KMS-11 (cell line): ENCODE measurements at regions not wholly inside any gene's neighbourhood (a gene's known extent, or its start where the extent isn't known, plus 50 kb on each side); places are given as distances from the start of the nearest gene placed in this dataset.

Experiments used
- H2AFZ ChIP-seq: fragments of 200-600 bp; sonication (generic); 2 replicates; pipeline ENCODE4 v1.6.1; 2016; ENCODE audit warnings: antibody characterized with exemption, mixed run types, low read depth
- H3K27ac ChIP-seq: fragments of 200-600 bp; sonication (generic); 2 replicates; pipeline ENCODE4 v1.6.1; 2016; ENCODE audit warnings: mild to moderate bottlenecking, mixed run types
- H3K27me3 ChIP-seq: fragments of 200-600 bp; sonication (generic); 2 replicates; pipeline ENCODE4 v1.6.1; 2017; ENCODE audit warnings: mild to moderate bottlenecking, low read depth, mixed run types, moderate library complexity; ENCODE audit not compliant: insufficient read depth
- H3K36me3 ChIP-seq: fragments of 200-600 bp; sonication (generic); 2 replicates; pipeline ENCODE4 v1.6.1; 2017; ENCODE audit warnings: mild to moderate bottlenecking, mixed run types; ENCODE audit not compliant: insufficient read depth
- H3K4me1 ChIP-seq: fragments of 200-600 bp; sonication (generic); 2 replicates; pipeline ENCODE4 v1.6.1; 2016; ENCODE audit warnings: mild to moderate bottlenecking, low read depth, mixed run types; ENCODE audit not compliant: poor library complexity, severe bottlenecking
- H3K4me2 ChIP-seq: fragments of 200-600 bp; sonication (generic); 2 replicates; pipeline ENCODE4 v1.7.0; 2016; ENCODE audit warnings: mild to moderate bottlenecking, mixed run types
- H3K4me3 ChIP-seq: fragments of 200-600 bp; sonication (generic); IDR thresholded peaks from 2 replicates; pipeline ENCODE4 v1.6.1; 2017; ENCODE audit warnings: low read depth, low read length, mixed read lengths; ENCODE audit not compliant: insufficient read depth
- H3K79me2 ChIP-seq: fragments of 200-600 bp; sonication (generic); 2 replicates; pipeline ENCODE4 v1.6.1; 2016; ENCODE audit warnings: low read depth, mixed run types; ENCODE audit not compliant: insufficient read depth
- H3K9ac ChIP-seq: fragments of 200-600 bp; sonication (generic); 2 replicates; pipeline ENCODE4 v1.6.1; 2016; ENCODE audit warnings: mild to moderate bottlenecking, mixed run types
- H4K20me1 ChIP-seq: fragments of 200-600 bp; sonication (generic); 2 replicates; pipeline ENCODE4 v1.6.1; 2016; ENCODE audit warnings: mild to moderate bottlenecking, mixed run types; ENCODE audit not compliant: insufficient read depth
- CTCF ChIP-seq: fragments of 200-600 bp; sonication (generic); conservative IDR thresholded peaks from 2 replicates; pipeline ENCODE4 v1.6.1; 2017; ENCODE audit warnings: low read depth, mild to moderate bottlenecking, antibody characterized with exemption, low read length, moderate library complexity, mixed read lengths

GRCh38 chr14:48723841-48724495 lies 862.2 kb downstream of the RPS29 start:
- Histone ChIP-seq H3K27me3 (no peaks in the 10 kb centered on the region), H2AFZ (no peak overlapping the region), H3K9ac (no peak overlapping the region), H3K79me2 (no peaks in the 10 kb centered on the region), H4K20me1 (no peaks in the 10 kb centered on the region), H3K4me2 (no peak overlapping the region), H3K27ac (no peak overlapping the region), H3K4me1 (no peaks in the 10 kb centered on the region), H3K4me3 (no peak overlapping the region), H3K36me3 (no peaks in the 10 kb centered on the region)
- no peak for TF ChIP-seq CTCF

GRCh38 chr14:48714366-48714765 lies 871.8 kb downstream of the RPS29 start:
- no peaks in the 10 kb centered on the region for H3K4me1 ChIP-seq
- no peaks in the 10 kb centered on the region for H3K27me3 ChIP-seq
- H3K27ac ChIP-seq = no peak overlapping the region
- no peaks in the 10 kb centered on the region for H3K36me3 ChIP-seq
- H2AFZ ChIP-seq = no peak overlapping the region
- no peaks in the 10 kb centered on the region for H3K79me2 ChIP-seq
- no peak overlapping the region for H3K4me3 ChIP-seq
- TF ChIP-seq CTCF = no peak
- no peak overlapping the region for H3K9ac ChIP-seq
- H4K20me1 ChIP-seq = no peaks in the 10 kb centered on the region
- no peak overlapping the region for H3K4me2 ChIP-seq

- H3K79me2 ChIP-seq = no peaks in the 10 kb centered on the region
- H3K27ac ChIP-seq = no peak overlapping the region
- TF ChIP-seq CTCF = no peak
- H3K9ac ChIP-seq = no peak overlapping the region
- no peak overlapping the region for H3K4me2 ChIP-seq
- no peaks in the 10 kb centered on the region for H3K36me3 ChIP-seq
- no peaks in the 10 kb centered on the region for H3K27me3 ChIP-seq
- H4K20me1 ChIP-seq = no peaks in the 10 kb centered on the region
- no peak overlapping the region for H3K4me3 ChIP-seq
- H2AFZ ChIP-seq = no peak overlapping the region
- H3K4me1 ChIP-seq = no peaks in the 10 kb centered on the region
Observed at GRCh38 chr14:48710133-48710532, 876.0 kb downstream of the RPS29 start.

GRCh38 chr14:48709277-48709785 lies 876.8 kb downstream of the RPS29 start:
- TF ChIP-seq CTCF = no peak
- H3K27me3 ChIP-seq = no peaks in the 10 kb centered on the region
- no peak overlapping the region for H3K27ac ChIP-seq
- H3K36me3 ChIP-seq = no peaks in the 10 kb centered on the region
- H3K4me3 ChIP-seq = no peak overlapping the region
- H3K9ac ChIP-seq = no peak overlapping the region
- no peaks in the 10 kb centered on the region for H3K79me2 ChIP-seq
- no peaks in the 10 kb centered on the region for H4K20me1 ChIP-seq
- H2AFZ ChIP-seq = no peak overlapping the region
- H3K4me2 ChIP-seq = no peak overlapping the region
- H3K4me1 ChIP-seq = no peaks in the 10 kb centered on the region
